T-helper 2 cell treated with Interferon-gamma antibody and Interleukin-4, amounts not matched to agents 5 μg/mL and 100 μg/mL, for 36 hours (primary cell): ENCODE measurements at regions not wholly inside any gene's neighbourhood (a gene's known extent, or its start where the extent isn't known, plus 50 kb on each side); places are given as distances from the start of the nearest gene placed in this dataset.

ENCODE experiments used
- DNase-seq: peaks from one replicate; pipeline ENCODE4 v3.0.0; 2021; ENCODE audit warnings: low spot score
- H3K27ac Mint-ChIP-seq: one replicate; pipeline ENCODE4 v1.8.0; 2021; ENCODE audit warnings: mild to moderate bottlenecking, mixed read lengths
- H3K27me3 Mint-ChIP-seq: one replicate; pipeline ENCODE4 v1.8.0; 2021; ENCODE audit warnings: low read depth, mixed read lengths
- H3K36me3 Mint-ChIP-seq: one replicate; pipeline ENCODE4 v1.8.0; 2021; ENCODE audit warnings: low read depth, mixed read lengths
- H3K4me1 Mint-ChIP-seq: one replicate; pipeline ENCODE4 v1.8.0; 2021; ENCODE audit warnings: low read depth, mixed read lengths
- H3K4me3 Mint-ChIP-seq: one replicate; pipeline ENCODE4 v1.8.0; 2022; ENCODE audit warnings: mild to moderate bottlenecking, moderate library complexity, mixed read lengths
- H3K9me3 Mint-ChIP-seq: one replicate; pipeline ENCODE4 v1.8.0; 2021; ENCODE audit warnings: mixed read lengths

- H3K27me3 Mint-ChIP-seq: no peaks in the 10 kb centered on the region
- no peaks in the 10 kb centered on the region for H3K36me3 Mint-ChIP-seq
- DNase-seq: no peak
- H3K4me1 Mint-ChIP-seq: no peaks in the 10 kb centered on the region
- no peak overlapping the region for H3K4me3 Mint-ChIP-seq
- H3K9me3 Mint-ChIP-seq: peaks cover 49% of the 10 kb centered on the region
- no peak overlapping the region for H3K27ac Mint-ChIP-seq
Observed at GRCh38 chr16:63577891-63578290, 1541.7 kb upstream of the CDH8 start.

GRCh38 chr16:63575041-63575440 lies 1538.8 kb upstream of the CDH8 start:
- Mint-ChIP-seq H3K27me3 (no peaks in the 10 kb centered on the region), H3K36me3 (no peaks in the 10 kb centered on the region), H3K4me1 (no peaks in the 10 kb centered on the region), H3K4me3 (no peak overlapping the region), H3K9me3 (peaks cover 41% of the 10 kb centered on the region), H3K27ac (no peak overlapping the region)
- DNase-seq: no peak

DNA sequence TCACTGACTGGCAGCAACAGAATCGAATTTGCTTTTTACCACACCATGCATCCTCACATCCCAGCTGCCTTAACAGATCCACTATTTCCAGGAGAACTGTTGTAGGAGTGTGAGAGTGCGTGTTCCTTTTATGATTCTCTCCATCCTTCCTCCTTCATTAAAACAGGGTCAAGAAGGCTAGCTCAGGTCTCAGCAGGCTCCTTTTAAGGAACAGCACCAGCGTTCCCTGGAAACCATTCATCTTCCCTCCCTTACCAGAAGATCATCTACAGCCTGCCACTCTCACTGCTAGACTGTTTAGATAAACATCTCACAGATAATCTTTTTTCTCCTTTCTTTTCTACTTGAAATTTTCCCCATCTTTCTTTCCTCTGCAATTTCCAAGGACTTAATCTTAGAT lies 1531.9 kb upstream of the CDH8 start:
- H3K27ac Mint-ChIP-seq: no peak overlapping the region
- H3K36me3 Mint-ChIP-seq: no peaks in the 10 kb centered on the region
- no peak overlapping the region for H3K4me3 Mint-ChIP-seq
- H3K9me3 Mint-ChIP-seq: peaks cover 44% of the 10 kb centered on the region
- no peak for DNase-seq
- no peaks in the 10 kb centered on the region for H3K4me1 Mint-ChIP-seq
- no peaks in the 10 kb centered on the region for H3K27me3 Mint-ChIP-seq

DNA sequence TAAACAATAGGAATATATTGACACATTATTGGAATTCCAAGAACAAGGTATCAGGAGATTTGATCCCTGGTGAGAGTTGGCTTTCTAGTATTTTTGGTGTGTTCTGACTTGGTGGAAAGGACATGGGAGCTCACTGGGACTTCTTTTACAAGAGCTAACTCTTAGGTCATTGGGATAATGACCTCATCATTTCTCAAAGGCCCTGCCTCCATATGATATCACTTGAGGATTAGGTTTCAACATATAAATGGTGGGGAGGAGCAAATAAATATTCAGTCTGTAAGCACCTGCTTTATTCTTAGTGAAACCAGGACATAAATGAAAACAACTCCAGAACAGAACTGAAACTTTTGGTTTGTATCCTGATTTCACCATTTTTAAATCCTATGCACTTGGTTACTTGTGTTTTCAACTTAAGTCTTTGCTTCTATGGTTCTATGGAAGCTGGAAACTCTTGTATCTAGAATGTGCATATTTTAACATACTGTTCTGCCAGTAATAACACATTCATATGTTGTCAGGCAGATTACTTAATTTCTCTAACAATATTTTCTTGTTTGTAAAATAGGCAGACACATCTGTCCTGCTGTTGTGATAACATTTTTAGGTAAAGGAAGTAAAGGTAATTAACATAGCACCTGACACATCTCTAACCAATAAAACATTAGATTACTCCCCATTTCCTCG lies 1527.7 kb upstream of the CDH8 start:
- Mint-ChIP-seq H3K27ac (no peak overlapping the region), H3K4me3 (no peak overlapping the region), H3K9me3 (peaks cover 47% of the 10 kb centered on the region), H3K4me1 (no peaks in the 10 kb centered on the region), H3K27me3 (no peaks in the 10 kb centered on the region), H3K36me3 (no peaks in the 10 kb centered on the region)
- DNase-seq: no peak

DNA sequence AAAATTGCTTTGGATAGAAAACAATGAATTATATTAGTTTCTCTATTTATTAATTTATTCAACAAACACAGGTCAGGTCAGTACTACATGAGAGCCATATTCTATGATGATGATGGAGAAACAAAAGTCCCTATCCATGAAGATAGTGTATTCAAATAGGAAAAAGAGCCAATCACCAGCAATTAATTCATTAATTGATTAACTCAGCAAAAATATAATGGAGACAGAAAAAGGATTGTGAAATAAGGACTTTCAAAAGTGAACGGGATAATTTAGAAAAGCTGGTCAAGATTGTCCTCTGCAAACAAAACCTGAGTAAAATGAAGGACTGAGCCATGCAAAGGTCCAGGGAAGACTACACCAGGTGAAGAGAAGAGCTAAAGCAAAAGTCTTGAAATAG lies 1517.7 kb upstream of the CDH8 start:
- no peak for DNase-seq
- Mint-ChIP-seq H3K9me3 (peaks cover 50% of the 10 kb centered on the region), H3K27ac (no peak overlapping the region), H3K4me3 (no peak overlapping the region), H3K36me3 (no peaks in the 10 kb centered on the region), H3K27me3 (no peaks in the 10 kb centered on the region), H3K4me1 (no peaks in the 10 kb centered on the region)

DNA sequence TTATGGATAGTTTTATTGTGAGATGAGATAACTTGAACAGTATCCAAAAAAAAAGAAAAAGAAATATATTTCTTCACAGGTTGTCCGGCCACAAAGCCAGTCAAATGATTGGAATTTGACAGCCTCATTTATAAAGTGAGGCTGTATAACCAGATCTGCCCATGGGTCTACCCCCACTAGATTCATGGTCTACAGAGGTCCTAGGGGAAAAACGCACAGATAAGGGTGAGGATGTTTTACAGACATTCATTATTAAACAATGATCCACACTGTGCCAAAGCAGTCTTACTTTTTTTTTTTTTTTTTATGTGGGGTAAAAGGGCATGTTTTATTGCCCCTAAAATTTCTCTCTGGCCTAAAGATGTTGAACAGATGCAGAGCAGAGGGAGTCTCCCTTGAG lies 1503.0 kb upstream of the CDH8 start:
- H3K4me3 Mint-ChIP-seq: no peak overlapping the region
- no peaks in the 10 kb centered on the region for H3K36me3 Mint-ChIP-seq
- H3K9me3 Mint-ChIP-seq: peaks cover 47% of the 10 kb centered on the region
- H3K4me1 Mint-ChIP-seq: no peaks in the 10 kb centered on the region
- no peak for DNase-seq
- H3K27me3 Mint-ChIP-seq: no peaks in the 10 kb centered on the region
- H3K27ac Mint-ChIP-seq: no peak overlapping the region

- Mint-ChIP-seq H3K4me1 (no peaks in the 10 kb centered on the region), H3K27ac (no peak overlapping the region), H3K9me3 (peaks cover 60% of the 10 kb centered on the region), H3K27me3 (no peaks in the 10 kb centered on the region), H3K4me3 (no peak overlapping the region), H3K36me3 (no peaks in the 10 kb centered on the region)
- DNase-seq: no peak
Observed at GRCh38 chr16:63530974-63531373, 1494.7 kb upstream of the CDH8 start.

- H3K27me3 Mint-ChIP-seq: no peaks in the 10 kb centered on the region
- no peak overlapping the region for H3K4me3 Mint-ChIP-seq
Observed at GRCh38 chr16:63530208-63530607, 1494.0 kb upstream of the CDH8 start.

DNA sequence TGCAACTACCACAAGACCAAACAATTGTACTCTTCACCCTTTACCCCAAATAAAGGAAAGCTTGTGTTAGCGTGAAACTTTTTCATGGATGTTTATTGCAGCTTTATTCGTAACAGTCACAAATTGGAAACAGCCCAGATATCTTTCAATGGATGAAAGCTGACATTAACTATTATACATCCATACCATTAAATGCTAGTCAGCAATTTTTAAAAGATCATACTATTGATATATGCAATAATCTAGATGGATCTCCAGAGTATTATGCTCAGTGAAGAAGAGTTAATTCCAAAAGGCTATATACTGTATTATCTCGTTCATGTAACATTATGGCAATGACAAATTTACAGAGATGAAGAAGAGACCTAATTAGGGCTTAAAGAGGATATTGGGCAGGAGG lies 1491.2 kb upstream of the CDH8 start:
- H3K27ac Mint-ChIP-seq: no peak overlapping the region
- H3K9me3 Mint-ChIP-seq: peaks cover 57% of the 10 kb centered on the region
- no peak for DNase-seq

More at GRCh38 chr16:63530208-63530607, 1494.0 kb upstream of the CDH8 start:
- H3K27ac Mint-ChIP-seq: no peak overlapping the region
- DNase-seq: no peak
- H3K36me3 Mint-ChIP-seq: no peaks in the 10 kb centered on the region
- H3K9me3 Mint-ChIP-seq: peaks cover 60% of the 10 kb centered on the region
- no peaks in the 10 kb centered on the region for H3K4me1 Mint-ChIP-seq

DNA sequence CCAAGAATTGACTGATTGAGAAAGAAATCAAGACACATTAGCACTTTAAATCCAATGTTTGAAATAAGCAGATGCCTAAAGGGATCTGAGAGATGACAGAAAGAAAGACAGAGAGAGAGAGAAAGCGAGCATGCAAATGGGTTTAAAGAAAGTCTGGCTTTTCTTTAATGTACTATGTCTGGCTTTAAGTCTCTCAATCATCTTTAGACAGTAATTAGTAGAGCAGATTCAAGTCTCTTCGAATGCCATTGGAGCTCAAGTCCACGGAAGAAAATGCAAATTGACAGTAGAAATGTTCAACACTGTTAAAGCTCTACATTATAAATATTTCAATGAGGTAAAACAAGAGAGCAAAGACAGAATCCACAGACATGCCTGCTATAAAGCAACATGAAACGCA lies 1480.2 kb upstream of the CDH8 start:
- no peaks in the 10 kb centered on the region for H3K4me1 Mint-ChIP-seq

More for the DNA sequence above, 1491.2 kb upstream of the CDH8 start:
- Mint-ChIP-seq H3K36me3 (no peaks in the 10 kb centered on the region), H3K4me1 (no peaks in the 10 kb centered on the region), H3K27me3 (no peaks in the 10 kb centered on the region), H3K4me3 (no peak overlapping the region)

GRCh38 chr16:63512910-63513309 lies 1476.7 kb upstream of the CDH8 start:
- H3K27me3 Mint-ChIP-seq: no peaks in the 10 kb centered on the region
- H3K27ac Mint-ChIP-seq: no peak overlapping the region
- no peaks in the 10 kb centered on the region for H3K4me1 Mint-ChIP-seq
- no peak overlapping the region for H3K4me3 Mint-ChIP-seq
- H3K36me3 Mint-ChIP-seq: no peaks in the 10 kb centered on the region
- DNase-seq: no peak
- H3K9me3 Mint-ChIP-seq: peaks cover 26% of the 10 kb centered on the region

More for the DNA sequence above, 1480.2 kb upstream of the CDH8 start:
- no peak overlapping the region for H3K4me3 Mint-ChIP-seq
- H3K27ac Mint-ChIP-seq: no peak overlapping the region
- H3K36me3 Mint-ChIP-seq: no peaks in the 10 kb centered on the region
- DNase-seq: no peak
- no peaks in the 10 kb centered on the region for H3K27me3 Mint-ChIP-seq
- H3K9me3 Mint-ChIP-seq: peaks cover 22% of the 10 kb centered on the region

DNA sequence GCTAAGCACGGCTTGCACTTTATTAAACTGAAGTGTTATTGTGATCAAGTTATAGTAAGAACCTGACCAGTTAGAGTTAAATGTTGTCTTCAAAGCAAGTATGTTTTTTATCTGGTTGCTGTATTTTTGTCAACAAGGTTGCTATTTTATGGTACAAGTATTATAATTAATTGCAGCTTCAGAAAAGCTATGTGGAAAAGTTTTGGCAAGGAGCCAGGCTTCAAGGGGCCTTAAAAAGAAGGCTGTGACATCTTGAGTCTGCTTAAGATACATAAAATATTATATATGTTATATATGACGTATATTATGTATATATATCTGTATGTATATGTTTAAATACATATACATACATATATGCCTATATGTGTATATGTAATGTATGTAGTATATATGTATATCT lies 1461.2 kb upstream of the CDH8 start:
- peaks cover 33% of the 10 kb centered on the region for H3K9me3 Mint-ChIP-seq
- no peak for DNase-seq
- no peaks in the 10 kb centered on the region for H3K4me1 Mint-ChIP-seq

GRCh38 chr16:63496282-63496681 lies 1460.0 kb upstream of the CDH8 start:
- Mint-ChIP-seq H3K4me3 (no peak overlapping the region), H3K36me3 (no peaks in the 10 kb centered on the region), H3K27me3 (no peaks in the 10 kb centered on the region), H3K4me1 (no peaks in the 10 kb centered on the region), H3K9me3 (peaks cover 30% of the 10 kb centered on the region), H3K27ac (no peak overlapping the region)
- no peak for DNase-seq

More for the DNA sequence above, 1461.2 kb upstream of the CDH8 start:
- Mint-ChIP-seq H3K27ac (no peak overlapping the region), H3K36me3 (no peaks in the 10 kb centered on the region), H3K4me3 (no peak overlapping the region), H3K27me3 (no peaks in the 10 kb centered on the region)

DNA sequence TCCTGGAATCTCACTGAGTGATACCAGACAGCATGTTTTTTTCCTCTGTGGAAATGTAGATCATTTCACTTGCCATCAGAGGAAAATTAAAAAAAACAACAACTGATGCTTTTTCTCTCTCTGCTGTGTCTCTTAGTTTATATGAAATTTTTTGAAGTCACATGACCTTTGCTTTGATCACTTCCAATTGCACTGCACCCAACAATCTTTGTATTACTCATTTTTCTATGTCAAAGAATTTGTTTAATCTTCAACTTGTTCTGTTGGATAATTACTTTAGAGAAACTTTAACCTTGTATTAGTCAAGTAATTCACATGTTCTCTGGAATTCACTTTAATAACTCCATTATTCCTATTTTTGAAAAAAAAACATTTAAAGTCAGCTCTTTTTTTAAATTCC lies 1452.7 kb upstream of the CDH8 start:
- Mint-ChIP-seq H3K4me3 (no peak overlapping the region), H3K27ac (no peak overlapping the region), H3K27me3 (no peaks in the 10 kb centered on the region), H3K36me3 (no peaks in the 10 kb centered on the region), H3K4me1 (no peaks in the 10 kb centered on the region), H3K9me3 (peaks cover 39% of the 10 kb centered on the region)
- DNase-seq: no peak

- Mint-ChIP-seq H3K4me1 (no peaks in the 10 kb centered on the region), H3K27ac (no peak overlapping the region), H3K9me3 (peaks cover 23% of the 10 kb centered on the region), H3K4me3 (no peak overlapping the region), H3K27me3 (no peaks in the 10 kb centered on the region), H3K36me3 (no peaks in the 10 kb centered on the region)
- DNase-seq: no peak
Observed at GRCh38 chr16:63481060-63481459, 1444.8 kb upstream of the CDH8 start.
